GM23338 (cell line): ENCODE measurements at regions not wholly inside any gene's neighbourhood (a gene's known extent, or its start where the extent isn't known, plus 50 kb on each side); places are given as distances from the start of the nearest gene placed in this dataset.

Experiments
- ATAC-seq: fragments of 200-7000 bp; cut with Tn5 transposase; 3 replicates; pipeline ENCODE4 v1.9.1; 2020
- DNase-seq: peaks from one replicate; pipeline ENCODE4 v3.0.0-alpha.2; 2015; ENCODE audit warnings: low spot score
- H2AFZ ChIP-seq: fragments of 200-600 bp; sonication (generic); 2 replicates; pipeline ENCODE4 v1.8.0; 2016; ENCODE audit warnings: antibody characterized with exemption, mild to moderate bottlenecking, moderate library complexity
- H3F3A ChIP-seq: fragments of 200-600 bp; sonication (generic); replicated peaks from 2 replicates; pipeline ENCODE4 v1.8.0; 2017; ENCODE audit warnings: antibody characterized with exemption, mixed run types, low read depth
- H3K27ac ChIP-seq: fragments of 200-600 bp; sonication (generic); 2 replicates; pipeline ENCODE4 v1.6.1; 2016; ENCODE audit warnings: low read depth
- H3K27me3 ChIP-seq: fragments of 200-600 bp; sonication (generic); 2 replicates; pipeline ENCODE4 v1.8.0; 2016; ENCODE audit warnings: mild to moderate bottlenecking, mixed run types, moderate library complexity; ENCODE audit not compliant: insufficient read depth
- H3K36me3 ChIP-seq: fragments of 200-600 bp; sonication (generic); 2 replicates; pipeline ENCODE4 v1.8.0; 2016; ENCODE audit warnings: mild to moderate bottlenecking; ENCODE audit not compliant: insufficient read depth
- H3K4me1 ChIP-seq: fragments of 200-600 bp; sonication (generic); 2 replicates; pipeline ENCODE4 v1.8.0; 2016; ENCODE audit warnings: mild to moderate bottlenecking, moderate library complexity; ENCODE audit not compliant: insufficient read depth
- H3K4me2 ChIP-seq: fragments of 200-600 bp; sonication (generic); 2 replicates; pipeline ENCODE4 v1.7.1; 2017; ENCODE audit warnings: mixed run types
- H3K4me3 ChIP-seq: fragments of 200-600 bp; sonication (generic); 2 replicates; pipeline ENCODE4 v1.6.1; 2016; ENCODE audit warnings: mixed run types
- H3K79me2 ChIP-seq: fragments of 200-600 bp; sonication (generic); replicated peaks from 2 replicates; pipeline ENCODE4 v1.8.0; 2017; ENCODE audit warnings: mild to moderate bottlenecking; ENCODE audit not compliant: insufficient read depth
- H3K9me2 ChIP-seq: fragments of 200-600 bp; sonication (generic); 2 replicates; pipeline ENCODE4 v1.8.0; 2017; ENCODE audit not compliant: insufficient read depth
- H4K20me1 ChIP-seq: fragments of 200-600 bp; sonication (generic); replicated peaks from 2 replicates; pipeline ENCODE4 v1.8.0; 2017; ENCODE audit warnings: mild to moderate bottlenecking; ENCODE audit not compliant: insufficient read depth
- H3K27ac Mint-ChIP-seq: 2 replicates; pipeline ENCODE4 v1.8.0; 2020; ENCODE audit warnings: inconsistent platforms, mild to moderate bottlenecking, moderate library complexity, mixed read lengths
- H3K27me3 Mint-ChIP-seq: 3 replicates; pipeline ENCODE4 v1.8.0; 2022; ENCODE audit warnings: low read depth, mild to moderate bottlenecking, moderate library complexity, mixed read lengths, inconsistent platforms; ENCODE audit not compliant: insufficient read depth, poor library complexity
- H3K36me3 Mint-ChIP-seq: 3 replicates; pipeline ENCODE4 v1.8.0; 2021; ENCODE audit warnings: low read depth, mild to moderate bottlenecking, inconsistent platforms, moderate library complexity, mixed read lengths
- H3K4me1 Mint-ChIP-seq: 3 replicates; pipeline ENCODE4 v1.8.0; 2020; ENCODE audit warnings: mild to moderate bottlenecking, inconsistent platforms, mixed read lengths
- H3K4me3 Mint-ChIP-seq: 3 replicates; pipeline ENCODE4 v1.8.0; 2021; ENCODE audit warnings: moderate library complexity, mild to moderate bottlenecking, inconsistent platforms, mixed read lengths
- H3K9me3 Mint-ChIP-seq: 3 replicates; pipeline ENCODE4 v1.8.0; 2020; ENCODE audit warnings: moderate library complexity, mild to moderate bottlenecking, inconsistent platforms, mixed read lengths
- CREB1 ChIP-seq: fragments of 250-450 bp; sonication (Bioruptor Pico); IDR thresholded peaks from 2 replicates; pipeline ENCODE4 v1.5.0; 2020; ENCODE audit warnings: low read depth, mild to moderate bottlenecking, moderate library complexity
- EZH2 ChIP-seq: fragments of 200-600 bp; sonication (generic); IDR thresholded peaks from one replicate; pipeline ENCODE4 v1.8.0; 2017; ENCODE audit warnings: antibody characterized with exemption, mild to moderate bottlenecking, low read depth; ENCODE audit not compliant: unreplicated experiment
- EZH2phosphoT487 ChIP-seq: fragments of 200-600 bp; sonication (generic); IDR thresholded peaks from one replicate; pipeline ENCODE4 v1.8.1; 2018; ENCODE audit warnings: antibody characterized with exemption; ENCODE audit not compliant: unreplicated experiment
- JUNB ChIP-seq: IDR thresholded peaks from one replicate; pipeline ENCODE4 v1.6.1; 2016; ENCODE audit warnings: antibody characterized with exemption; ENCODE audit not compliant: unreplicated experiment
- NANOG ChIP-seq: IDR thresholded peaks from 2 replicates; pipeline ENCODE4 v1.6.1; 2016; ENCODE audit warnings: antibody characterized with exemption, borderline replicate concordance
- POLR2AphosphoS5 ChIP-seq: IDR thresholded peaks from 2 replicates; pipeline ENCODE4 v1.6.1; 2016; ENCODE audit warnings: antibody characterized with exemption, low read depth
- STAT1 ChIP-seq: IDR thresholded peaks from one replicate; pipeline ENCODE4 v1.6.1; 2016; ENCODE audit warnings: antibody characterized with exemption; ENCODE audit not compliant: unreplicated experiment
- ZNF114 ChIP-seq: fragments of 250-450 bp; sonication (Bioruptor Pico); IDR thresholded peaks from 2 replicates; pipeline ENCODE4 v1.5.0; 2020; ENCODE audit warnings: mild to moderate bottlenecking, moderate library complexity
- ZNF331 ChIP-seq: fragments of 250-450 bp; sonication (Bioruptor Pico); IDR thresholded peaks from 2 replicates; pipeline ENCODE4 v1.5.0; 2020; ENCODE audit warnings: low read depth, mild to moderate bottlenecking, moderate library complexity
- TF ChIP-seq, protein P1 (sequence below): IDR thresholded peaks from one replicate; pipeline ENCODE4 v1.6.1; 2018; ENCODE audit warnings: antibody characterized with exemption; ENCODE audit not compliant: unreplicated experiment
- TF ChIP-seq, protein P2 (sequence below): IDR thresholded peaks from 2 replicates; pipeline ENCODE4 v1.6.1; 2016; ENCODE audit warnings: antibody characterized with exemption
- TF ChIP-seq, protein P3 (sequence below), 2 experiments: fragments of 200-600 bp in 1 of 2; sonication (generic) in 1 of 2; conservative IDR thresholded peaks; 2 replicates each; pipeline versions ENCODE4 v1.5.1 to v1.6.1; 2016 to 2017; ENCODE audit warnings: antibody characterized with exemption in 2 of 2, low read depth in 2 of 2, mild to moderate bottlenecking in 2 of 2, moderate library complexity in 1 of 2

DNA sequence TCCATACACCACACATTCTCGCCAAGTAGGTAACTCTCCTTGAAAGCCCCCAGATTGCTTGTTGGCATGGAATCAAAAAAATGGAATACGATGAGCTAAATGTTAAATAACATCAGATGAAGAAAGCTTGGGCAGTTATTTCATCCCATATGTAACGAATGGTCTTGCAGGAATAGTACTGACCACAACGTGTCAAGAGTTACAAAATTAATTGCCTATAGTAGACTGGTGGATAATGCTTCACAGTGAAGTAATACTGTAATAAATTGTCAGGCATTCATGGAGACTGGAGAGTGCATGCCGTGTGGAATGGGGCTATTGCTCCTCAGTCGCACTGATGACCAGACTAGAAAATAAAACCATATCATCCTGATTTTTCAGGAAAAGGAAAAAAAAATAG lies 1628.7 kb downstream of the MAT2B start:
- ATAC-seq, result no peak

GRCh38 chr5:165135565-165135964 lies 1630.1 kb downstream of the MAT2B start:
- Histone ChIP-seq H3K4me2 (no peak overlapping the region), H3K27me3 (no peaks in the 10 kb centered on the region), H3F3A (no peaks in the 10 kb centered on the region), H3K4me3 (no peak overlapping the region), H4K20me1 (no peaks in the 10 kb centered on the region), H3K9me2 (no peaks in the 10 kb centered on the region), H3K4me1 (peaks cover 41% of the 10 kb centered on the region), H3K79me2 (no peaks in the 10 kb centered on the region), H2AFZ (no peak overlapping the region), H3K36me3 (no peaks in the 10 kb centered on the region), H3K27ac (no peak overlapping the region)
- no peak overlapping the region for H3K27ac Mint-ChIP-seq
- H3K4me3 Mint-ChIP-seq, result no peak overlapping the region
- peaks cover 35% of the 10 kb centered on the region for H3K4me1 Mint-ChIP-seq
- H3K27me3 Mint-ChIP-seq, result peaks cover 6% of the 10 kb centered on the region
- ATAC-seq (no peak), DNase-seq (no peak)
- no peaks in the 10 kb centered on the region for H3K36me3 Mint-ChIP-seq
- no peaks in the 10 kb centered on the region for H3K9me3 Mint-ChIP-seq
- no peak for TF ChIP-seq CREB1
- TF ChIP-seq, protein P1, sequence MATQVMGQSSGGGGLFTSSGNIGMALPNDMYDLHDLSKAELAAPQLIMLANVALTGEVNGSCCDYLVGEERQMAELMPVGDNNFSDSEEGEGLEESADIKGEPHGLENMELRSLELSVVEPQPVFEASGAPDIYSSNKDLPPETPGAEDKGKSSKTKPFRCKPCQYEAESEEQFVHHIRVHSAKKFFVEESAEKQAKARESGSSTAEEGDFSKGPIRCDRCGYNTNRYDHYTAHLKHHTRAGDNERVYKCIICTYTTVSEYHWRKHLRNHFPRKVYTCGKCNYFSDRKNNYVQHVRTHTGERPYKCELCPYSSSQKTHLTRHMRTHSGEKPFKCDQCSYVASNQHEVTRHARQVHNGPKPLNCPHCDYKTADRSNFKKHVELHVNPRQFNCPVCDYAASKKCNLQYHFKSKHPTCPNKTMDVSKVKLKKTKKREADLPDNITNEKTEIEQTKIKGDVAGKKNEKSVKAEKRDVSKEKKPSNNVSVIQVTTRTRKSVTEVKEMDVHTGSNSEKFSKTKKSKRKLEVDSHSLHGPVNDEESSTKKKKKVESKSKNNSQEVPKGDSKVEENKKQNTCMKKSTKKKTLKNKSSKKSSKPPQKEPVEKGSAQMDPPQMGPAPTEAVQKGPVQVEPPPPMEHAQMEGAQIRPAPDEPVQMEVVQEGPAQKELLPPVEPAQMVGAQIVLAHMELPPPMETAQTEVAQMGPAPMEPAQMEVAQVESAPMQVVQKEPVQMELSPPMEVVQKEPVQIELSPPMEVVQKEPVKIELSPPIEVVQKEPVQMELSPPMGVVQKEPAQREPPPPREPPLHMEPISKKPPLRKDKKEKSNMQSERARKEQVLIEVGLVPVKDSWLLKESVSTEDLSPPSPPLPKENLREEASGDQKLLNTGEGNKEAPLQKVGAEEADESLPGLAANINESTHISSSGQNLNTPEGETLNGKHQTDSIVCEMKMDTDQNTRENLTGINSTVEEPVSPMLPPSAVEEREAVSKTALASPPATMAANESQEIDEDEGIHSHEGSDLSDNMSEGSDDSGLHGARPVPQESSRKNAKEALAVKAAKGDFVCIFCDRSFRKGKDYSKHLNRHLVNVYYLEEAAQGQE, result no peak
- TF ChIP-seq, protein P2, sequence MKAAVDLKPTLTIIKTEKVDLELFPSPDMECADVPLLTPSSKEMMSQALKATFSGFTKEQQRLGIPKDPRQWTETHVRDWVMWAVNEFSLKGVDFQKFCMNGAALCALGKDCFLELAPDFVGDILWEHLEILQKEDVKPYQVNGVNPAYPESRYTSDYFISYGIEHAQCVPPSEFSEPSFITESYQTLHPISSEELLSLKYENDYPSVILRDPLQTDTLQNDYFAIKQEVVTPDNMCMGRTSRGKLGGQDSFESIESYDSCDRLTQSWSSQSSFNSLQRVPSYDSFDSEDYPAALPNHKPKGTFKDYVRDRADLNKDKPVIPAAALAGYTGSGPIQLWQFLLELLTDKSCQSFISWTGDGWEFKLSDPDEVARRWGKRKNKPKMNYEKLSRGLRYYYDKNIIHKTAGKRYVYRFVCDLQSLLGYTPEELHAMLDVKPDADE, result no peak
- no peak for TF ChIP-seq POLR2AphosphoS5
- no peak for TF ChIP-seq STAT1
- TF ChIP-seq, protein P3, sequence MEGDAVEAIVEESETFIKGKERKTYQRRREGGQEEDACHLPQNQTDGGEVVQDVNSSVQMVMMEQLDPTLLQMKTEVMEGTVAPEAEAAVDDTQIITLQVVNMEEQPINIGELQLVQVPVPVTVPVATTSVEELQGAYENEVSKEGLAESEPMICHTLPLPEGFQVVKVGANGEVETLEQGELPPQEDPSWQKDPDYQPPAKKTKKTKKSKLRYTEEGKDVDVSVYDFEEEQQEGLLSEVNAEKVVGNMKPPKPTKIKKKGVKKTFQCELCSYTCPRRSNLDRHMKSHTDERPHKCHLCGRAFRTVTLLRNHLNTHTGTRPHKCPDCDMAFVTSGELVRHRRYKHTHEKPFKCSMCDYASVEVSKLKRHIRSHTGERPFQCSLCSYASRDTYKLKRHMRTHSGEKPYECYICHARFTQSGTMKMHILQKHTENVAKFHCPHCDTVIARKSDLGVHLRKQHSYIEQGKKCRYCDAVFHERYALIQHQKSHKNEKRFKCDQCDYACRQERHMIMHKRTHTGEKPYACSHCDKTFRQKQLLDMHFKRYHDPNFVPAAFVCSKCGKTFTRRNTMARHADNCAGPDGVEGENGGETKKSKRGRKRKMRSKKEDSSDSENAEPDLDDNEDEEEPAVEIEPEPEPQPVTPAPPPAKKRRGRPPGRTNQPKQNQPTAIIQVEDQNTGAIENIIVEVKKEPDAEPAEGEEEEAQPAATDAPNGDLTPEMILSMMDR (conservative IDR thresholded peaks at IDR 0.05; ENCODE audit: low read depth in 2 of 2), result no peak
- TF ChIP-seq EZH2, result no peak
- TF ChIP-seq JUNB, result no peak
- no peak for TF ChIP-seq EZH2phosphoT487
- no peak for TF ChIP-seq ZNF114
- TF ChIP-seq NANOG, result no peak
- no peak for TF ChIP-seq ZNF331 (CRISPR knock-in tag)

More for the DNA sequence above, 1628.7 kb downstream of the MAT2B start:
- no peaks in the 10 kb centered on the region for H3K27me3 ChIP-seq
- Mint-ChIP-seq H3K4me1 (peaks cover 35% of the 10 kb centered on the region), H3K9me3 (no peaks in the 10 kb centered on the region; the same call in 2 of the 3 replicates), H3K27ac (no peak overlapping the region), H3K36me3 (peaks cover 6% of the 10 kb centered on the region; the same call in 2 of the 3 replicates), H3K27me3 (peaks cover 8% of the 10 kb centered on the region), H3K4me3 (no peak overlapping the region)
- no peaks in the 10 kb centered on the region for H3K36me3 ChIP-seq
- H4K20me1 ChIP-seq, result no peaks in the 10 kb centered on the region
- H3F3A ChIP-seq, result no peaks in the 10 kb centered on the region
- H3K4me3 ChIP-seq, result no peak overlapping the region
- no peaks in the 10 kb centered on the region for H3K79me2 ChIP-seq
- H3K9me2 ChIP-seq, result no peaks in the 10 kb centered on the region
- TF ChIP-seq EZH2phosphoT487, result no peak
- TF ChIP-seq, protein P2, result no peak
- H3K4me2 ChIP-seq, result no peak overlapping the region
- H3K4me1 ChIP-seq, result peaks cover 38% of the 10 kb centered on the region
- DNase-seq, result no peak
- H3K27ac ChIP-seq, result no peak overlapping the region
- H2AFZ ChIP-seq, result no peak overlapping the region
